Neural cell (in vitro differentiated cells): ENCODE measurements at regions not wholly inside any gene's neighbourhood (a gene's known extent, or its start where the extent isn't known, plus 50 kb on each side); places are given as distances from the start of the nearest gene placed in this dataset.

Source experiments
- EZH2 ChIP-seq: fragments of 200-600, 300-800 bp; shearing (Covaris generic), sonication (generic); IDR thresholded peaks from 2 replicates; pipeline ENCODE4 v1.6.1; 2014; ENCODE audit warnings: antibody characterized with exemption, low read length, borderline replicate concordance, mild to moderate bottlenecking; ENCODE audit not compliant: insufficient read depth, poor library complexity, severe bottlenecking
- POLR2AphosphoS5 ChIP-seq: IDR thresholded peaks from 2 replicates; pipeline ENCODE4 v1.6.1; 2012
- TAF1 ChIP-seq: IDR thresholded peaks from 2 replicates; pipeline ENCODE4 v1.6.1; 2012; ENCODE audit warnings: low read depth
- TF ChIP-seq, protein P1 (sequence below): fragments of 450-650 bp; IDR thresholded peaks from 2 replicates; pipeline ENCODE4 v1.5.1; 2014; ENCODE audit warnings: antibody characterized with exemption, mild to moderate bottlenecking, moderate library complexity; ENCODE audit not compliant: poor library complexity, severe bottlenecking

DNA sequence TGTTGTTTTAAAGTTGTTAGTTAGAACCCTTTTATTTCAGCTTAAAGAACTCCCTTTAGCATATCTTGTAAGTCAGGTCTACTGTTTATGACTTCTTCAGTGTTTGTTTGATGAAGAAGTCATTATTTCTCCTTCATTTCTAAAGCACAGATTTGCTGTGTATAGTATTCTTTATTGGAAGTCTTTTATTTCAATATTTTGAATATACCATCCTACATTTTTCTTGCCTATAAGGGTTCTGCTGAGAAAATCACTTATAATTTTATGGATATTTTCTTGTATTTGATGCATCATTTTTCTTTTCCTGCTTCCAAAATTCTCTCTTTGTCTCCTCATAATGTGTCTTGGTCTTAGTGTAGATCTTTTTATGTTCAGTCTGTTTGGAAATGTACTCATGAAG is 134.5 kb downstream of the CPXCR1 start:
- TF ChIP-seq, protein P1, sequence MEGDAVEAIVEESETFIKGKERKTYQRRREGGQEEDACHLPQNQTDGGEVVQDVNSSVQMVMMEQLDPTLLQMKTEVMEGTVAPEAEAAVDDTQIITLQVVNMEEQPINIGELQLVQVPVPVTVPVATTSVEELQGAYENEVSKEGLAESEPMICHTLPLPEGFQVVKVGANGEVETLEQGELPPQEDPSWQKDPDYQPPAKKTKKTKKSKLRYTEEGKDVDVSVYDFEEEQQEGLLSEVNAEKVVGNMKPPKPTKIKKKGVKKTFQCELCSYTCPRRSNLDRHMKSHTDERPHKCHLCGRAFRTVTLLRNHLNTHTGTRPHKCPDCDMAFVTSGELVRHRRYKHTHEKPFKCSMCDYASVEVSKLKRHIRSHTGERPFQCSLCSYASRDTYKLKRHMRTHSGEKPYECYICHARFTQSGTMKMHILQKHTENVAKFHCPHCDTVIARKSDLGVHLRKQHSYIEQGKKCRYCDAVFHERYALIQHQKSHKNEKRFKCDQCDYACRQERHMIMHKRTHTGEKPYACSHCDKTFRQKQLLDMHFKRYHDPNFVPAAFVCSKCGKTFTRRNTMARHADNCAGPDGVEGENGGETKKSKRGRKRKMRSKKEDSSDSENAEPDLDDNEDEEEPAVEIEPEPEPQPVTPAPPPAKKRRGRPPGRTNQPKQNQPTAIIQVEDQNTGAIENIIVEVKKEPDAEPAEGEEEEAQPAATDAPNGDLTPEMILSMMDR = no peak
- TF ChIP-seq TAF1 (no peak), POLR2AphosphoS5 (no peak), EZH2 (no peak)
